HepG2 (cell line): ENCODE measurements at regions not wholly inside any gene's neighbourhood (a gene's known extent, or its start where the extent isn't known, plus 50 kb on each side); places are given as distances from the start of the nearest gene placed in this dataset.

Experiments
- ATAC-seq: fragments of 200-7000 bp; cut with Tn5 transposase; 3 replicates; pipeline ENCODE4 v1.9.1; 2020; ENCODE audit warnings: mild to moderate bottlenecking, moderate library complexity
- BruUV-seq: library from RNA; stranded (reverse); fragments of 400-500 nt; replicated peaks from 2 replicates; lab custom pipeline; 2021; lab: Mats Ljungman, UMichigan
- CTCF ChIA-PET: fragments of 300-600 bp; formaldehyde crosslinking; extraction: SDS; loops from one replicate; lab custom pipeline; 2021; ENCODE audit warnings: low total read pairs, inconsistent platforms, low intra/inter-chr PET ratio; lab: Yijun Ruan, JAX
- POLR2A ChIA-PET: fragments of 350-600 bp; sonication (Branson Sonifier 250); formaldehyde crosslinking; loops from one replicate; lab custom pipeline; 2020; ENCODE audit warnings: antibody characterized with exemption, inconsistent platforms; lab: Yijun Ruan, JAX
- DNase-seq: peaks from one replicate; pipeline ENCODE4 v3.0.0-alpha.2; 2015; ENCODE audit warnings: low spot score
- FAIRE-seq: peaks from 3 replicates; lab custom pipeline; 2011; peaks lifted over from hg19 to GRCh38; lab: Jason Lieb, UNC
- H2AFZ ChIP-seq: one replicate; pipeline ENCODE4 v1.6.1; 2011; ENCODE audit warnings: low read length, inconsistent platforms
- H3K27ac ChIP-seq: fragments of 300-600 bp; 3 replicates; pipeline ENCODE4 v1.8.0; 2011; ENCODE audit warnings: mixed run types, mild to moderate bottlenecking, mixed read lengths, low read length, inconsistent platforms; ENCODE audit not compliant: insufficient read depth; ENCODE audit errors: extremely low read length
- H3K27me3 ChIP-seq, 2 experiments: fragments of 200-600 bp in 1 of 2; 2 replicates in 1 of 2; 3 replicates in 1 of 2; pipeline versions ENCODE4 v1.6.0 to v1.8.0; 2011; ENCODE audit warnings: low read length in 2 of 2, mild to moderate bottlenecking in 2 of 2, moderate library complexity in 2 of 2, inconsistent platforms in 1 of 2; ENCODE audit not compliant: insufficient read depth in 2 of 2, control insufficient read depth in 1 of 2
- H3K36me3 ChIP-seq, 2 experiments: fragments of 200-600 bp in 1 of 2; replicated peaks in 1 of 2; 2 replicates in 1 of 2; 3 replicates in 1 of 2; pipeline versions ENCODE4 v1.5.1 to v1.8.0; 2011; ENCODE audit warnings: low read length in 2 of 2, inconsistent platforms in 1 of 2; ENCODE audit not compliant: insufficient read depth in 2 of 2, control insufficient read depth in 1 of 2
- H3K4me1 ChIP-seq: 2 replicates; pipeline ENCODE4 v1.5.1; 2012; ENCODE audit warnings: low read length, inconsistent platforms; ENCODE audit not compliant: insufficient read depth
- H3K4me2 ChIP-seq: 2 replicates; pipeline ENCODE4 v1.6.0; 2011; ENCODE audit warnings: low read depth, low read length, inconsistent platforms
- H3K4me3 ChIP-seq, 3 experiments: fragments of 200-600 bp in 1 of 3; sonication (generic), shearing (Covaris generic) in 1 of 3; replicated peaks in 1 of 3; 2 replicates each; pipeline ENCODE4 v1.5.1; 2011 to 2016; ENCODE audit warnings: low read length in 3 of 3, inconsistent platforms in 2 of 3, low read depth in 2 of 3, mild to moderate bottlenecking in 2 of 3, control low read depth in 1 of 3, mixed read lengths in 1 of 3; ENCODE audit not compliant: insufficient read depth in 1 of 3
- H3K79me2 ChIP-seq: one replicate; pipeline ENCODE4 v1.6.1; 2011; ENCODE audit warnings: low read length, inconsistent platforms; ENCODE audit not compliant: insufficient read depth
- H3K9ac ChIP-seq: 2 replicates; pipeline ENCODE4 v1.6.0; 2011; ENCODE audit warnings: mild to moderate bottlenecking, low read depth, low read length, inconsistent platforms; ENCODE audit not compliant: insufficient read depth
- H3K9me3 ChIP-seq: 2 replicates; pipeline ENCODE4 v1.5.1; 2012; ENCODE audit warnings: mild to moderate bottlenecking, low read length
- H4K20me1 ChIP-seq: 2 replicates; pipeline ENCODE4 v1.6.0; 2011; ENCODE audit warnings: inconsistent platforms, mild to moderate bottlenecking, low read length, moderate library complexity; ENCODE audit not compliant: insufficient read depth
- ATF7 ChIP-seq, 2 experiments: fragments of 450-650 bp in 1 of 2; sonication (generic) in 1 of 2; formaldehyde crosslinking in 1 of 2; IDR thresholded peaks; 2 replicates each; pipeline versions ENCODE4 v1.4.0 to v1.6.1; 2016 to 2020; ENCODE audit warnings: antibody characterized with exemption in 1 of 2, mild to moderate bottlenecking in 1 of 2, missing genetic modification reagents in 1 of 2
- BHLHE40 ChIP-seq: IDR thresholded peaks from 2 replicates; pipeline ENCODE4 v1.6.1; 2011; ENCODE audit warnings: low read length, improper control_type of control experiment
- MAFF ChIP-seq: IDR thresholded peaks from 2 replicates; pipeline ENCODE4 v1.6.1; 2011; ENCODE audit warnings: low read depth, low read length, improper control_type of control experiment
- MAFK ChIP-seq, 2 experiments: IDR thresholded peaks in 1 of 2; conservative IDR thresholded peaks in 1 of 2; 2 replicates each; pipeline ENCODE4 v1.6.1; 2011; ENCODE audit warnings: improper control_type of control experiment in 2 of 2, low read length in 2 of 2
- RXRB ChIP-seq: IDR thresholded peaks from 2 replicates; pipeline ENCODE4 v1.6.1; 2016; ENCODE audit warnings: borderline replicate concordance, missing genetic modification reagents, missing compliant biosample characterization
- SOX5 ChIP-seq: IDR thresholded peaks from 2 replicates; pipeline ENCODE4 v1.6.1; 2016; ENCODE audit warnings: borderline replicate concordance
- THYN1 ChIP-seq: sonication (generic); formaldehyde crosslinking; IDR thresholded peaks from 2 replicates; pipeline ENCODE4 v1.8.1; 2023; ENCODE audit warnings: low read depth, mild to moderate bottlenecking, moderate library complexity, missing genetic modification reagents, borderline replicate concordance
- ZGPAT ChIP-seq: IDR thresholded peaks from 2 replicates; pipeline ENCODE4 v1.6.1; 2016; ENCODE audit warnings: mild to moderate bottlenecking
- WGBS: methylation state at CpG from one replicate; pipeline ENCODE4 v1.1.6; 2017; ENCODE audit warnings: low lambda C conversion rate; 5-methylcytosine and 5-hydroxymethylcytosine counted together
- in situ Hi-C: cut with HindIII; loops from 2 replicates; pipeline ENCODE4 v1.10.0; 2017; ENCODE audit warnings: low pct_unique_long_range_greater_than_20kb; ENCODE audit not compliant: extremely low pct_ligation_motif_present
- intact Hi-C: fragments of 100-400 bp; cut with micrococcal nuclease; formaldehyde crosslinking; loops from one replicate; pipeline ENCODE4 v1.10.0; 2022; ENCODE audit not compliant: unreplicated experiment
- TF ChIP-seq, protein P1 (sequence below): sonication (generic); formaldehyde crosslinking; IDR thresholded peaks from 2 replicates; pipeline ENCODE4 v1.8.0; 2022; ENCODE audit warnings: mild to moderate bottlenecking, missing genetic modification reagents, borderline replicate concordance
- TF ChIP-seq, protein P2 (sequence below): fragments of 450-650 bp; IDR thresholded peaks from 2 replicates; pipeline ENCODE4 v1.6.1; 2016
- TF ChIP-seq, protein P3 (sequence below): sonication (generic); formaldehyde crosslinking; IDR thresholded peaks from 2 replicates; pipeline ENCODE4 v1.4.0; 2020; ENCODE audit warnings: mild to moderate bottlenecking, missing genetic modification reagents

DNA sequence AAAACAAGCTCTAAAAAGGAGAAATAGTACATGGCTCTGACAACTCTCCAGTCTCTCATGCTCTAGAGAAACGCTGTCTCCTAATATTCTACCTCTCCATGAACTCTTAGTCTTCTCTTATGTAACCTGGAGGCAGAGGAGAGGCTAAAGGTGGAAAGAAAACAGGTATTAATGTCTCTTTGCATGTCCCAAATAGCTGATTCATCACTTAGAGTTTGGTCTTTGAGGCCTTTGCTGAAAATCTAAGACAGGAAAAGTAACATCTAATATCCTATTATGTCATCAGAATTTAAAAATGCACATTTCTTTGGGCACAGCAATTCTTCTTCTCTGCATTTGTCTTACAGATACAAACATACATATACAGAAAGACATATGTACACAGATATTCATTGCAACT, 127.2 kb downstream of the DHRS2 start:
- H3K36me3 ChIP-seq: no peaks in the 10 kb centered on the region
- intact Hi-C loops: no loop called here

GRCh38 chr14:23766737-23767401, 130.7 kb downstream of the DHRS2 start:
- no peak overlapping the region for H3K9ac ChIP-seq
- H2AFZ ChIP-seq: no peak overlapping the region
- H3K27me3 ChIP-seq: no peaks in the 10 kb centered on the region
- H4K20me1 ChIP-seq: no peaks in the 10 kb centered on the region
- FAIRE-seq (no peak), ATAC-seq (no peak), DNase-seq (no peak)
- BruUV-seq: no TSS peak
- WGBS: 2% methylated on average over 1 of the region's 1 CpG
- H3K36me3 ChIP-seq: no peaks in the 10 kb centered on the region
- H3K4me1 ChIP-seq: no peaks in the 10 kb centered on the region
- intact Hi-C loops: no loop called here
- ChIA-PET POLR2A (no interaction called here), CTCF (no interaction called here)
- no peak overlapping the region for H3K4me2 ChIP-seq
- no peak overlapping the region for H3K4me3 ChIP-seq
- H3K79me2 ChIP-seq: no peaks in the 10 kb centered on the region
- no peak overlapping the region for H3K27ac ChIP-seq
- in situ Hi-C loops: no loop called here
- no peaks in the 10 kb centered on the region for H3K9me3 ChIP-seq
- TF ChIP-seq, protein P1, sequence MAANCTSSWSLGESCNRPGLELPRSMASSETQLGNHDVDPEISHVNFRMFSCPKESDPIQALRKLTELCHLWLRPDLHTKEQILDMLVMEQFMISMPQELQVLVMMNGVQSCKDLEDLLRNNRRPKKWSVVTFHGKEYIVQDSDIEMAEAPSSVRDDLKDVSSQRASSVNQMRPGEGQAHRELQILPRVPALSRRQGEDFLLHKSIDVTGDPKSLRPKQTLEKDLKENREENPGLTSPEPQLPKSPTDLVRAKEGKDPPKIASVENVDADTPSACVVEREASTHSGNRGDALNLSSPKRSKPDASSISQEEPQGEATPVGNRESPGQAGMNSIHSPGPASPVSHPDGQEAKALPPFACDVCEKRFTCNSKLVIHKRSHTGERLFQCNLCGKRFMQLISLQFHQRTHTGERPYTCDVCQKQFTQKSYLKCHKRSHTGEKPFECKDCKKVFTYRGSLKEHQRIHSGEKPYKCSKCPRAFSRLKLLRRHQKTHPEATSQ (CRISPR knock-in tag): no peak
- TF ChIP-seq, protein P2, sequence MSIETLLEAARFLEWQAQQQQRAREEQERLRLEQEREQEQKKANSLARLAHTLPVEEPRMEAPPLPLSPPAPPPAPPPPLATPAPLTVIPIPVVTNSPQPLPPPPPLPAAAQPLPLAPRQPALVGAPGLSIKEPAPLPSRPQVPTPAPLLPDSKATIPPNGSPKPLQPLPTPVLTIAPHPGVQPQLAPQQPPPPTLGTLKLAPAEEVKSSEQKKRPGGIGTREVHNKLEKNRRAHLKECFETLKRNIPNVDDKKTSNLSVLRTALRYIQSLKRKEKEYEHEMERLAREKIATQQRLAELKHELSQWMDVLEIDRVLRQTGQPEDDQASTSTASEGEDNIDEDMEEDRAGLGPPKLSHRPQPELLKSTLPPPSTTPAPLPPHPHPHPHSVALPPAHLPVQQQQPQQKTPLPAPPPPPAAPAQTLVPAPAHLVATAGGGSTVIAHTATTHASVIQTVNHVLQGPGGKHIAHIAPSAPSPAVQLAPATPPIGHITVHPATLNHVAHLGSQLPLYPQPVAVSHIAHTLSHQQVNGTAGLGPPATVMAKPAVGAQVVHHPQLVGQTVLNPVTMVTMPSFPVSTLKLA: 0 out of 2 replicates have a peak, but pooled peaks have one; percentile 7
- TF ChIP-seq SOX5 (CRISPR knock-in tag) (no peak), RXRB (no peak), BHLHE40 (no peak)
- TF ChIP-seq, protein P3, sequence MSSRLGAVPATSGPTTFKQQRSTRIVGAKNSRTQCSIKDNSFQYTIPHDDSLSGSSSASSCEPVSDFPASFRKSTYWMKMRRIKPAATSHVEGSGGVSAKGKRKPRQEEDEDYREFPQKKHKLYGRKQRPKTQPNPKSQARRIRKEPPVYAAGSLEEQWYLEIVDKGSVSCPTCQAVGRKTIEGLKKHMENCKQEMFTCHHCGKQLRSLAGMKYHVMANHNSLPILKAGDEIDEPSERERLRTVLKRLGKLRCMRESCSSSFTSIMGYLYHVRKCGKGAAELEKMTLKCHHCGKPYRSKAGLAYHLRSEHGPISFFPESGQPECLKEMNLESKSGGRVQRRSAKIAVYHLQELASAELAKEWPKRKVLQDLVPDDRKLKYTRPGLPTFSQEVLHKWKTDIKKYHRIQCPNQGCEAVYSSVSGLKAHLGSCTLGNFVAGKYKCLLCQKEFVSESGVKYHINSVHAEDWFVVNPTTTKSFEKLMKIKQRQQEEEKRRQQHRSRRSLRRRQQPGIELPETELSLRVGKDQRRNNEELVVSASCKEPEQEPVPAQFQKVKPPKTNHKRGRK (CRISPR knock-in tag): no peak

More for the DNA sequence above, 127.2 kb downstream of the DHRS2 start:
- Histone ChIP-seq H3K9ac (no peak overlapping the region), H3K4me2 (no peak overlapping the region), H3K9me3 (no peaks in the 10 kb centered on the region), H3K4me1 (no peaks in the 10 kb centered on the region), H4K20me1 (no peaks in the 10 kb centered on the region), H2AFZ (no peak overlapping the region), H3K79me2 (no peaks in the 10 kb centered on the region), H3K27me3 (no peaks in the 10 kb centered on the region), H3K4me3 (no peak overlapping the region), H3K27ac (no peak overlapping the region)
- ATAC-seq (no peak), DNase-seq (no peak), FAIRE-seq (no peak)
- ChIA-PET POLR2A (no interaction called here), CTCF (no interaction called here)
- TF ChIP-seq MAFK (conservative IDR thresholded peaks at IDR 0.05 in 1 of 2, IDR thresholded peaks at IDR 0.05 in 1 of 2; ENCODE audit: low read length in 2 of 2) (peak; percentile 85 to 89), THYN1 (CRISPR knock-in tag) (no peak), MAFF (peak; percentile 81), ZGPAT (CRISPR knock-in tag) (no peak), ATF7 (IDR thresholded peaks at IDR 0.05) (peak; percentile 22; the same call in 1 of the 2 replicates), ATF7 (CRISPR knock-in tag; IDR thresholded peaks at IDR 0.05) (no peak)
- 9% methylated on average over 1 of the region's 1 CpG for WGBS
- in situ Hi-C loops: no loop called here
- no TSS peak for BruUV-seq
